ENCODE measurements at regions not wholly inside any gene's neighbourhood (a gene's known extent, or its start where the extent isn't known, plus 50 kb on each side); places are given as distances from the start of the nearest gene placed in this dataset.

DNA sequence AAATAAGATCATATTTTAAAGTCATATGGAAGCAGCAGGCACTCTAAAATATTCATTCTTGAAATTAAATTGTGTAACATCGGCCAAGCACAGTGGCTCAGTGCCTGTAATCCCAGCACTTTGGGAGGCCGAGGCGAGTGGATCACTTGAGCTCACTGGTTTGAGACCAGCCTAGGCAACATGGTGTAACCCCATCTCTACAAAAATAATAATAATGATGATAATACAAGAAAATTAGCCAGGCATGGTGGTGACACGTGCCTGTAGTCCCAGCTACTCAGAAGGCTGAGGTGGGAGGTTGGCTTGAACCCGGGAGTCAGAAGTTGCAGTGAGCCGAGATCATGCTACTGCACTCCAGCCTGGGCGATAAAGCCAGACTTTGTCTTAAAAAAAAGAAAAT, 77.4 kb downstream of the TRIM29 start:
- TF ChIP-seq ZZZ3 (CRISPR knock-in tag; IDR thresholded peaks at IDR 0.05; ENCODE audit: borderline replicate concordance) (no peak), ZNF326 (CRISPR knock-in tag; IDR thresholded peaks at IDR 0.05; ENCODE audit: borderline replicate concordance) (no peak), NFYB (CRISPR knock-in tag; IDR thresholded peaks at IDR 0.05) (no peak), ELF1 (CRISPR knock-in tag; IDR thresholded peaks at IDR 0.05) (no peak)
- TF ChIP-seq, protein P1, sequence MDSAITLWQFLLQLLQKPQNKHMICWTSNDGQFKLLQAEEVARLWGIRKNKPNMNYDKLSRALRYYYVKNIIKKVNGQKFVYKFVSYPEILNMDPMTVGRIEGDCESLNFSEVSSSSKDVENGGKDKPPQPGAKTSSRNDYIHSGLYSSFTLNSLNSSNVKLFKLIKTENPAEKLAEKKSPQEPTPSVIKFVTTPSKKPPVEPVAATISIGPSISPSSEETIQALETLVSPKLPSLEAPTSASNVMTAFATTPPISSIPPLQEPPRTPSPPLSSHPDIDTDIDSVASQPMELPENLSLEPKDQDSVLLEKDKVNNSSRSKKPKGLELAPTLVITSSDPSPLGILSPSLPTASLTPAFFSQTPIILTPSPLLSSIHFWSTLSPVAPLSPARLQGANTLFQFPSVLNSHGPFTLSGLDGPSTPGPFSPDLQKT (CRISPR knock-in tag; IDR thresholded peaks at IDR 0.05; ENCODE audit: borderline replicate concordance): no peak
- TF ChIP-seq, protein P2, sequence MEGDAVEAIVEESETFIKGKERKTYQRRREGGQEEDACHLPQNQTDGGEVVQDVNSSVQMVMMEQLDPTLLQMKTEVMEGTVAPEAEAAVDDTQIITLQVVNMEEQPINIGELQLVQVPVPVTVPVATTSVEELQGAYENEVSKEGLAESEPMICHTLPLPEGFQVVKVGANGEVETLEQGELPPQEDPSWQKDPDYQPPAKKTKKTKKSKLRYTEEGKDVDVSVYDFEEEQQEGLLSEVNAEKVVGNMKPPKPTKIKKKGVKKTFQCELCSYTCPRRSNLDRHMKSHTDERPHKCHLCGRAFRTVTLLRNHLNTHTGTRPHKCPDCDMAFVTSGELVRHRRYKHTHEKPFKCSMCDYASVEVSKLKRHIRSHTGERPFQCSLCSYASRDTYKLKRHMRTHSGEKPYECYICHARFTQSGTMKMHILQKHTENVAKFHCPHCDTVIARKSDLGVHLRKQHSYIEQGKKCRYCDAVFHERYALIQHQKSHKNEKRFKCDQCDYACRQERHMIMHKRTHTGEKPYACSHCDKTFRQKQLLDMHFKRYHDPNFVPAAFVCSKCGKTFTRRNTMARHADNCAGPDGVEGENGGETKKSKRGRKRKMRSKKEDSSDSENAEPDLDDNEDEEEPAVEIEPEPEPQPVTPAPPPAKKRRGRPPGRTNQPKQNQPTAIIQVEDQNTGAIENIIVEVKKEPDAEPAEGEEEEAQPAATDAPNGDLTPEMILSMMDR (CRISPR knock-in tag; IDR thresholded peaks at IDR 0.05): no peak
- TF ChIP-seq, protein P3, sequence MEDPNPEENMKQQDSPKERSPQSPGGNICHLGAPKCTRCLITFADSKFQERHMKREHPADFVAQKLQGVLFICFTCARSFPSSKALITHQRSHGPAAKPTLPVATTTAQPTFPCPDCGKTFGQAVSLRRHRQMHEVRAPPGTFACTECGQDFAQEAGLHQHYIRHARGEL (CRISPR knock-in tag; IDR thresholded peaks at IDR 0.05): no peak
- TF ChIP-seq, protein P4, sequence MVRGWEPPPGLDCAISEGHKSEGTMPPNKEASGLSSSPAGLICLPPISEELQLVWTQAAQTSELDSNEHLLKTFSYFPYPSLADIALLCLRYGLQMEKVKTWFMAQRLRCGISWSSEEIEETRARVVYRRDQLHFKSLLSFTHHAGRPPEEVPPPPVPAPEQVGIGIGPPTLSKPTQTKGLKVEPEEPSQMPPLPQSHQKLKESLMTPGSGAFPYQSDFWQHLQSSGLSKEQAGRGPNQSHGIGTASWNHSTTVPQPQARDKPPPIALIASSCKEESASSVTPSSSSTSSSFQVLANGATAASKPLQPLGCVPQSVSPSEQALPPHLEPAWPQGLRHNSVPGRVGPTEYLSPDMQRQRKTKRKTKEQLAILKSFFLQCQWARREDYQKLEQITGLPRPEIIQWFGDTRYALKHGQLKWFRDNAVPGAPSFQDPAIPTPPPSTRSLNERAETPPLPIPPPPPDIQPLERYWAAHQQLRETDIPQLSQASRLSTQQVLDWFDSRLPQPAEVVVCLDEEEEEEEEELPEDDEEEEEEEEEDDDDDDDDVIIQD (CRISPR knock-in tag; IDR thresholded peaks at IDR 0.05; ENCODE audit: low read depth): no peak
- TF ChIP-seq, protein P5, sequence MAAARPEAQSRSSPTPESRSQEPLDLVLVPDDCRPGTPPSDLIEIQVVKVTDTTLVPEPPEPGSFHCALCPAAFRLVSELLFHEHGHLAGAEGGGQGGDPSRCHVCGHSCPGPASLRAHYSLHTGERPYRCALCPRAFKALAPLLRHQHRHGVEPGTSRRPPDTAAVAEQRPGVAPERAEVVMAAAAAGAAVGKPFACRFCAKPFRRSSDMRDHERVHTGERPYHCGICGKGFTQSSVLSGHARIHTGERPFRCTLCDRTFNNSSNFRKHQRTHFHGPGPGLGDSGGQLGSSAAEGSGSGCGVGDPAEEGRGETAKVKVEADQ (CRISPR knock-in tag; IDR thresholded peaks at IDR 0.05; ENCODE audit: borderline replicate concordance): no peak

Measured in HepG2 (cell line).